ENCODE measurements at regions not wholly inside any gene's neighbourhood (a gene's known extent, or its start where the extent isn't known, plus 50 kb on each side); places are given as distances from the start of the nearest gene placed in this dataset.

DNA sequence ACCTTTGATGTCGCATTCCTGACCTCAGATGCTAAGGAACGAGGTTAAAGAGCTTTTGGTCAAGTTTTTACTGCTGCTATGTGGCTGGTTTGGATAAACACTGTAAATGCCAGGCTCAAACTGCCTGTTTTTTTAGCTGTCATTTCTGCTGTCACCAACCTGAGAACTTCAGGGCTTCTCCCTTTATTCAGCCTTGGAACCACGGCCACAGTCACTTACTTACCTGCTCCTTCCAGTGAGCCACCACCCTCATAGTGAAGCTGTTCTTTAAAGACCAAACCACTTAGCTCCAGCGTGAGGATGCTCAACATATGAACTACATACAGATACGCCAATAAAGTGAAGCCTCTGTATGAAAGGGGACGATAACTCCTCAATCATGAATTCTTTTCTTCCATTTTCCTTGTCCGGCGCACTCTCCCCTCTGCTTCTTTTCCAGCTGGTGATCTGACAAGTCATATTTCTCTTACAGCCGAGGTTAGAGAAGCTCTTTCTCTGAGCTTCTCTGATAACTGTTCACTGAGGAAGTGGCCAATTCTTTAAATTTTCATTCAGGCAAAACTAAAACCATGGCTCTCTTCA, 152.8 kb upstream of the ANK2 start:
- DNase-seq: no peak

DNA sequence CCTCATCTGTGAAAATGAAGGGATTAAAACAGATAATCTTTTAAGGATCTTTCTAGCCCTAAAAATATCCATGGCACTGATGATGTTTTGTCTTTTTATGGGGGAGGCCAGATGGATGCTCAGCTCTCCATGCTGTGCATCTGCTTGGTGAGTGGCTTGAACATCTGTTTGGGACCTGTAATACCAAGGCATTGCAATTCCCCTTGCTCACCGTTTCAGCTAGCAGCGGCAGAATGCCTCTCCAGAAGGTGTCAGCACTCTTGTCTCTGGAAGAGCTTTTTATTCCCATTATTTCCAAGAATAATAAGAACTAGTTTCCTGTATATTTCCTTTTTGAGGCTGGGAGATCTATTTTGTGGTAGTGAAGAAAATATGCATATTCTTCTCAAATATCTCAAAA, 151.9 kb upstream of the ANK2 start:
- peak; percentile 76 for DNase-seq

- DNase-seq: no peak
These were observed 150.9 kb upstream of the ANK2 start for GRCh38 chr4:112898357-112899141.

DNA sequence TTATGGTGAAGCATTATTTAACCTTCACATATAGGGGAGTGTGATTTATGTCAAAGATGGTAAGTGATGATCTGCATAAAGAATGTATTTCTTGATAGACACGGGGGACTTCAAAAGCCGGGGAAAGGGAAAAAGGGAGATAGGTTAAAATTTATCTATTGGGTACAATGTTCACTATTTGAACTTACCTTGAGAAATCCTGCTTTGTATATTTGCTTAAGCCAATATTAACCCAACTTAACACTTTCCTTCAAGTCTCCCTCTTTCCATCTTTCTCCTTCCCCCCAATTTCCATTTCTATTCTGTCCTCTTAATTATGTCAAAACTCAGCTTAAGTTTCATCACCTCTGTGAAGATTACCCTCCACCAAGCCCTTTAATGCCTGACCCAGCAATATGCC, 149.0 kb upstream of the ANK2 start:
- no peak for DNase-seq

- DNase-seq: no peak
These were observed 147.5 kb upstream of the ANK2 start for GRCh38 chr4:112901962-112902411.

- DNase-seq: no peak
These were observed 143.7 kb upstream of the ANK2 start for GRCh38 chr4:112905728-112906127.

DNA sequence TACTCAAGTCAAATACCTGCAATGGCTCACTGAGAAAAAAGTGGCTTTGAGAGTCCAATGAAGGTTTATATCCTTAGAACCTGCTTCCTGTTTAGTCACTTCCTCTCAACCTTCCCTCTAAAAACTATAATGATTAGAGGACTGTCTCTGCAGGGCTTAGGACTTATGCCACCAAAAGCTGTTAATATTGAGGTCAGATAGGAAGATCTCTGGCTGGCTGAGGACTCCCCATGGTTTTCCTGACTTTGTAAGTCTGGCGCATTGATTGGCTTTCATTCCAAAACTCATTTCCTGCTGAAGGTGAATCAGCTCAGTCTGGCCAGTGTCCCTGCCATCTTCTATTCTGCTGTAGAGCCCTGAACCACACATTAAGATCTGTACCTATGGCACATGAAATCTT, 140.9 kb upstream of the ANK2 start:
- peak; percentile 46 for DNase-seq

- peak; percentile 88 for DNase-seq
These were observed 139.2 kb upstream of the ANK2 start for GRCh38 chr4:112910109-112910736.

- no peak for DNase-seq
These were observed 132.6 kb upstream of the ANK2 start for GRCh38 chr4:112916868-112917267.

DNA sequence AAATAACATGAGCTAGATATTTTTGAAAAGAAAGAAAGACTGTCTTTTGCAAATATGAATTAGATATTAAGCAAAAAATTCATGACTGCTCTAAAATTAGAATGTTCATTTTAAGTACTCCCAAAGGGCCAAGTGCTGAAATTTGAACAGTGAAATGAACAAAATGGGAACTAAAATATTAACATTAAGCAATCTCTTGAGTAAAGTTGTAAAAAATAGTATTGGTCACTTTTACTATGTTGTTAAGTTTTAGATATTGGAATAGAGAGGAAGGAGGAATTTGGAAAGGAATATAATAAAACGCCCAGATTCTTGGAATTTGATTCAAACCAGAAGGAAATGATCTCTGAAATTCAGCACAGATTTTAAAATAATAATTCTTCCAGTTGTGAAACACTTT, 125.9 kb upstream of the ANK2 start:
- no peak for DNase-seq

DNA sequence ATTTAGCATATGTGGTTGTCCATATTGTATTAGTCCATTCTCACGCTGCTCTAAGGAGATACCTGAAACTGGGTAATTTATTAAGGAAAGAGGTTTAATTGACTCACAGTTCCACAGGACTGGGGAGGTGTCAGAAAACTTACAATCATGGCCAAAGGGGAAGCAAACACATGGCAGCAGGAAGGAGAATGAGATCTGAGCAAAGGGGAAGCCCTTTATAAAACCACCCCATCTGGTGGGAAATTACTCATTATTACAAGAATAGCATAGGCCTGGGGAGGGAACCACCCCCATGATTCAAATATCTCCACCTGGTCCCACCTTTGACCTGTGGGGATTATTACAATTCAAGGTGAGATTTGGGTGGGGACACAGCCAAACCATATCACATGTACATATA, 122.6 kb upstream of the ANK2 start:
- no peak for DNase-seq

GRCh38 chr4:112927544-112927943, 121.9 kb upstream of the ANK2 start:
- no peak for DNase-seq

DNA sequence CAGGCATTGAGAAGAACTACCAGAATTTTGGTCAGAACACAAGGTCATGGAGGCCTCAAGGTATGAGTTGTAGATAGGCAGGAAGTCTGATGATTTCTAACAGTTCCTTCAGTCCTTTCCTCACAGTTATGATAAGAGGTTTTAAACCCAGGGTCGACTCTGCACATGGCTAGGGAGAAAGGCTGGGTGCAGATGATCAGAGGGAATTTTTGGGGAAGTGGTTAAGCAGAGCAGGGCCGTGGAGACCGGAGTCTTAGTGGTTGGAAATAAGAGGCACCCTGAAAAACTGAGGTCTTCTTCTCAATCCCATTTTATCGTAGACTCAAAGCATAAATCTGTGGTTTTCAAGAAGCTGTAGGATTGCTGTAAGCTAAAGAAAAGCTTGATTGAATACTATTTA, 118.5 kb upstream of the ANK2 start:
- DNase-seq: no peak

DNA sequence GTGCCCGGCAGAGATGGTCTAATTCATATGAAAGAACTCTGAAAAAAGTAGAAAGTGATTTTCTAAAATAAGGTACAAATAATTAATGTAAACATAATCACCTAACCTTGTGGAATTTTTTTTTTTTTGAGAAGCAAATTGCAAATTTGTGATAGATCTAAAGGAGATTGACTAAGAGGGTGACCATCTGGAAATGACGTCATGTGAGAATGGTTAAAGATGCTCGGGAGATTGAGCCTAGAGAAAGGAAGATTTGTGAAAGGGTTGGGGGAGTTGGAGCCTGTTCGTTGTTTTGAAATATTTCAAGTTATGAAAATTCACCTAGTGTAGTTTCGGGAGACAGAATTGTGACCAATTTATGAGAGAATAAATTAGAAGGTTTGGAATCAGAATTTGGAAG, 115.7 kb upstream of the ANK2 start:
- no peak for DNase-seq

GRCh38 chr4:112938461-112939058, 110.9 kb upstream of the ANK2 start:
- no peak for DNase-seq

DNA sequence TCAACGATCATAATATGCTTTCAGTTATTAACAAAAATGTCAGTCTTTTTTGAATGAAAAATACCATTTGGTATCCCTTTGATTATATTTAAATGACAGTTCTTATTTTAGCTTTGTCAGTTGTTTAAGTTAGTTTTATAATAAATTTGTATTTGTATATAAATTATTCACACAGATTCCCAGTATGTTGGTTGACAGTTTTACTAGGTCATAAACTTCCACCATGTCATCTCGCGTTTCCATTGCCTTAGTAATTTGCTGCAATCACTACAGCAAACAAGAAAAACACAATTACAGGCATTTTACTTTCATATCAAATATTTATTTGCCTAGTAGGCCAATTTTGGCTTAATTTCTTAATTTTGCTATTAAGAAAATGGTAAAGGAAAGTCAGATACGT, 109.6 kb upstream of the ANK2 start:
- no peak for DNase-seq

DNA sequence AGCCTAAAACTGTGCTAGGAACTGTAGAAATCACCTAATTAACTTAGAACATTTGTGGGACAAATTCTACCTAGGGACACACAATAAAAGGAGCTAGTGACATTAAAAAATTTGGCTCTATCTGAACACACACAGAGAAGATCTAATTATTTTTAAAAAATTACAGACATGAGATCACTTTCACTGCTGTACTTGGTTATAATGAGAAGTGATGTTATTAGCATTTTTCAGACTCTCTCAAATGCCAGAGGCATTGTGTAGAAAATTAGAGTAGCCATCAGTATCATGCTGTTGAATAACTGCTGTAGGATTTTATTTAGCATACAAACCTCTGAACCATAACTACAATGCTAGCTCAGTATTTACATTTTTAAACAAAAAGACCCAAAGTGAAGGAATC, 109.1 kb upstream of the ANK2 start:
- no peak for DNase-seq

- no peak for DNase-seq
These were observed 107.4 kb upstream of the ANK2 start for GRCh38 chr4:112942077-112942476.

DNA sequence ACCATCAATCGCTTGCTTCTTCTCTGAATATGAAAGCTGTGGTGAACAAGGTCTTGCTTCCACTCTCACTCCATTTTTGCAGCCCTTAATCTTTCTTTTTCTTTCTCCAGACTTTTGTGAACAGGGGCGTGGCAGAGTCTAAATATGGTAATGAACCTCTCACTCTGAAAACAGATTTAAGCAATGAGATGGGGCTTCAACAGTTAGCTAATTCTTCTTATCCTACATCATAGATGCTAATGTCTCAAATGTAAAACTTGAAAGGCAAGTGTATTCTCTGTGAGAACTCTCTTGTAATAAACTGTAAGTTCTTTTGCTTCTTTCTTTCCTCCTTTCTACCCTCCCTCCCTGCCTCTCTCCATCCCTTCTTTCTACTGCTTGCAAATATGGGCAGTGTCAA, 106.5 kb upstream of the ANK2 start:
- DNase-seq: no peak

DNA sequence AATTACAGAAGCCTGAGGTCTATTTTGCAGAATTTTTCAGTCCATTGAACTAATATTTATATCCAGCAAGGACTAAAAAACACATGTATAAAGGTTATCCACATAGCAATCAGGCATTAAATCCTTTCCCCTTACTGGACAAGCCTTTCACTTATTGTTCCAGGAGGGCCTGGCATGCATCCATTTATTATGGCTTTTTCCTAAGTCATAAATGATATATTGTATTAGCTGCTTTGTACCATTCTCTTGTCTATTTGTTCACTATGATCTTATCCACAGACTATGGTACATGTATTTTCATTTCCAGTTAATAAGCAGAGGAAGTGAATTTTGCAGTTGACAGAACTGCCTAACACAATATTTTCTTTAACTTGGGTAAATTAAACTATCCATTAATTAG, 105.4 kb upstream of the ANK2 start:
- DNase-seq: no peak

- DNase-seq: no peak
These were observed 103.3 kb upstream of the ANK2 start for GRCh38 chr4:112946127-112946526.

DNA sequence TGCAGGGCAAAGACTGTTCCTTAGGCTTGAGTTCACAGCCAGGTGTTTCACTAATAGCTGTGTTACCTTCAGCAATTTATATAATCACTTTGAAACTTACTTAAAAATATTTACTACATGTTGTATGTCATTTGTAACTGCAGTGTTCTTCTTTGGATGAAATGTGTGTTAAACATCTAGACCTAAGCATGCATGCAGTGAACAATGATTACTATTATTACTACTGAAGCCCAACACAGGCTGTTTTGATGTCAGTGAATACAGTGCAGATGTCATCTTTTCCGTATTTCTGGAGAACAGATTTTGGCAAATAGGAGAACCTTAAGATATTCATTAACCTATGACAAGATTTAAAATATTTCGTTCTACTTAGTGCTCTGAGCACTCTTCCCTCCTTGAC, 101.8 kb upstream of the ANK2 start:
- DNase-seq: no peak

- no peak for DNase-seq
These were observed 97.8 kb upstream of the ANK2 start for GRCh38 chr4:112951362-112952312.

Data from NCI-H446 treated with DMSO at 0.1 percent for 48 hours (cell line).